Breast epithelium (tissue), 4 donors: ENCODE measurements at regions not wholly inside any gene's neighbourhood (a gene's known extent, or its start where the extent isn't known, plus 50 kb on each side); places are given as distances from the start of the nearest gene placed in this dataset.

Source experiments
- DNase-seq, 2 donors: peaks; one replicate each; pipeline ENCODE4 v3.0.0-alpha.2; 2019; ENCODE audit warnings: low spot score in 2 of 2
- H3K27ac ChIP-seq, 2 donors: fragments of 200-600 bp; sonication (generic) in 1 of 2; one replicate each; pipeline ENCODE4 v1.5.1; 2016 to 2019; ENCODE audit warnings: mild to moderate bottlenecking in 1 of 2
- H3K27me3 ChIP-seq, 2 donors: fragments of 200-600 bp; sonication (generic) in 1 of 2; one replicate each; pipeline versions ENCODE4 v1.5.1 to v1.6.0; 2017 to 2019; ENCODE audit warnings: control low read depth in 1 of 2, mild to moderate bottlenecking in 1 of 2
- H3K36me3 ChIP-seq: fragments of 200-600 bp; one replicate; pipeline ENCODE4 v1.5.1; 2019
- H3K4me1 ChIP-seq, 2 donors: fragments of 200-600 bp; sonication (generic); one replicate each; pipeline ENCODE4 v1.5.1; 2016 to 2019; ENCODE audit warnings: control low read depth in 1 of 2
- H3K4me3 ChIP-seq, 3 donors: fragments of 200-600 bp; sonication (generic); 1 replicate in 2 of 3; 2 replicates in 1 of 3; pipeline ENCODE4 v1.5.1; 2016 to 2019; ENCODE audit warnings: mild to moderate bottlenecking in 3 of 3, moderate library complexity in 2 of 3
- H3K9me3 ChIP-seq, 2 donors: fragments of 200-600 bp; sonication (generic) in 1 of 2; one replicate each; pipeline ENCODE4 v1.5.1; 2016 to 2019; ENCODE audit warnings: control low read depth in 1 of 2
- CTCF ChIP-seq, 3 donors: fragments of 450-650 bp; IDR thresholded peaks; one replicate each; pipeline ENCODE4 v1.5.1; 2016 to 2017; ENCODE audit warnings: antibody characterized with exemption in 3 of 3, mild to moderate bottlenecking in 3 of 3, moderate library complexity in 3 of 3
- POLR2A ChIP-seq: fragments of 450-650 bp; IDR thresholded peaks from one replicate; pipeline ENCODE4 v1.6.1; 2016; ENCODE audit warnings: antibody characterized with exemption, mild to moderate bottlenecking, moderate library complexity
- POLR2AphosphoS5 ChIP-seq, 3 donors: sonication (generic); formaldehyde crosslinking; IDR thresholded peaks; one replicate each; pipeline ENCODE4 v1.6.1; 2017; ENCODE audit warnings: antibody characterized with exemption in 3 of 3
- intact Hi-C: fragments of 100-400 bp; cut with DNase I; formaldehyde crosslinking; loops from one replicate; pipeline ENCODE4 v1.15.1; 2023; ENCODE audit warnings: low total_unique reads

- intact Hi-C loops = no loop called here
- Histone ChIP-seq H3K4me3 (no peak overlapping the region), H3K27ac (no peak overlapping the region), H3K9me3 (no peaks in the 10 kb centered on the region), H3K36me3 (peaks cover 5% of the 10 kb centered on the region), H3K4me1 (no peaks in the 10 kb centered on the region), H3K27me3 (no peaks in the 10 kb centered on the region)
- no peak for DNase-seq
- no peak for TF ChIP-seq POLR2A
These were observed 763.4 kb downstream of the LRFN5 start for GRCh38 chr14:42370056-42370455.

GRCh38 chr14:42368234-42368633 is 761.6 kb downstream of the LRFN5 start:
- no peaks in the 10 kb centered on the region for H3K27me3 ChIP-seq
- H3K9me3 ChIP-seq = no peaks in the 10 kb centered on the region
- no peak for TF ChIP-seq POLR2A
- TF ChIP-seq CTCF (IDR thresholded peaks at IDR 0.05) = no peak
- no peak for TF ChIP-seq POLR2AphosphoS5 (IDR thresholded peaks at IDR 0.05)
- no peak overlapping the region for H3K27ac ChIP-seq
- DNase-seq = no peak
- intact Hi-C loops = no loop called here
- no peak overlapping the region for H3K4me3 ChIP-seq
- peaks cover 5% of the 10 kb centered on the region for H3K36me3 ChIP-seq
- no peaks in the 10 kb centered on the region for H3K4me1 ChIP-seq

GRCh38 chr14:42353315-42353714 is 746.6 kb downstream of the LRFN5 start:
- intact Hi-C loops = no loop called here
- Histone ChIP-seq H3K9me3 (no peaks in the 10 kb centered on the region), H3K4me3 (no peak overlapping the region), H3K27me3 (no peaks in the 10 kb centered on the region), H3K27ac (no peak overlapping the region), H3K4me1 (no peaks in the 10 kb centered on the region), H3K36me3 (no peaks in the 10 kb centered on the region)
- no peak for DNase-seq
- no peak for TF ChIP-seq POLR2AphosphoS5 (IDR thresholded peaks at IDR 0.05)
- TF ChIP-seq POLR2A = no peak
- TF ChIP-seq CTCF (IDR thresholded peaks at IDR 0.05) = no peak

- no peak for DNase-seq
- no peaks in the 10 kb centered on the region for H3K27me3 ChIP-seq
- H3K27ac ChIP-seq = no peak overlapping the region
- no peaks in the 10 kb centered on the region for H3K36me3 ChIP-seq
- TF ChIP-seq CTCF (IDR thresholded peaks at IDR 0.05) (no peak), POLR2AphosphoS5 (IDR thresholded peaks at IDR 0.05) (no peak), POLR2A (no peak)
- H3K4me1 ChIP-seq = no peaks in the 10 kb centered on the region
- no peaks in the 10 kb centered on the region for H3K9me3 ChIP-seq
- intact Hi-C loops = no loop called here
- no peak overlapping the region for H3K4me3 ChIP-seq
These were observed 729.2 kb downstream of the LRFN5 start for GRCh38 chr14:42335918-42336317.

- no peaks in the 10 kb centered on the region for H3K36me3 ChIP-seq
- H3K4me1 ChIP-seq = no peaks in the 10 kb centered on the region
- TF ChIP-seq POLR2AphosphoS5 (IDR thresholded peaks at IDR 0.05) = no peak
- TF ChIP-seq CTCF (IDR thresholded peaks at IDR 0.05) = no peak
- no peak for TF ChIP-seq POLR2A
- no peaks in the 10 kb centered on the region for H3K27me3 ChIP-seq
- intact Hi-C loops = loop anchor here (5.0 kb wide), 1 partner anchor 882 kb away; no protein-coding TSS in a partner anchor
- no peak overlapping the region for H3K27ac ChIP-seq
- H3K9me3 ChIP-seq = no peaks in the 10 kb centered on the region
- no peak for DNase-seq
- no peak overlapping the region for H3K4me3 ChIP-seq
These were observed 728.3 kb downstream of the LRFN5 start for GRCh38 chr14:42334931-42335330.

- H3K36me3 ChIP-seq = no peaks in the 10 kb centered on the region
- H3K27ac ChIP-seq = no peak overlapping the region
- H3K4me1 ChIP-seq = no peaks in the 10 kb centered on the region
- no peaks in the 10 kb centered on the region for H3K9me3 ChIP-seq
- no peak for TF ChIP-seq POLR2A
- no peak for TF ChIP-seq POLR2AphosphoS5 (IDR thresholded peaks at IDR 0.05)
- TF ChIP-seq CTCF (IDR thresholded peaks at IDR 0.05) = no peak
- no peaks in the 10 kb centered on the region for H3K27me3 ChIP-seq
- intact Hi-C loops = no loop called here
- H3K4me3 ChIP-seq = no peak overlapping the region
- no peak for DNase-seq
These were observed 716.8 kb downstream of the LRFN5 start for GRCh38 chr14:42323426-42323825.
